HepG2 (cell line): ENCODE measurements at regions not wholly inside any gene's neighbourhood (a gene's known extent, or its start where the extent isn't known, plus 50 kb on each side); places are given as distances from the start of the nearest gene placed in this dataset.

Experiments used
- ATAC-seq: fragments of 200-7000 bp; cut with Tn5 transposase; 3 replicates; pipeline ENCODE4 v1.9.1; 2020; ENCODE audit warnings: mild to moderate bottlenecking, moderate library complexity
- BruUV-seq: library from RNA; stranded (reverse); fragments of 400-500 nt; replicated peaks from 2 replicates; lab custom pipeline; 2021; lab: Mats Ljungman, UMichigan
- CTCF ChIA-PET: fragments of 300-600 bp; formaldehyde crosslinking; extraction: SDS; loops from one replicate; lab custom pipeline; 2021; ENCODE audit warnings: low total read pairs, inconsistent platforms, low intra/inter-chr PET ratio; lab: Yijun Ruan, JAX
- POLR2A ChIA-PET: fragments of 350-600 bp; sonication (Branson Sonifier 250); formaldehyde crosslinking; loops from one replicate; lab custom pipeline; 2020; ENCODE audit warnings: antibody characterized with exemption, inconsistent platforms; lab: Yijun Ruan, JAX
- DNase-seq: peaks from one replicate; pipeline ENCODE4 v3.0.0-alpha.2; 2015; ENCODE audit warnings: low spot score
- FAIRE-seq: peaks from 3 replicates; lab custom pipeline; 2011; peaks lifted over from hg19 to GRCh38; lab: Jason Lieb, UNC
- H2AFZ ChIP-seq: one replicate; pipeline ENCODE4 v1.6.1; 2011; ENCODE audit warnings: low read length, inconsistent platforms
- H3K27ac ChIP-seq: fragments of 300-600 bp; 3 replicates; pipeline ENCODE4 v1.8.0; 2011; ENCODE audit warnings: mixed run types, mild to moderate bottlenecking, mixed read lengths, low read length, inconsistent platforms; ENCODE audit not compliant: insufficient read depth; ENCODE audit errors: extremely low read length
- H3K27me3 ChIP-seq, 2 experiments: fragments of 200-600 bp in 1 of 2; 2 replicates in 1 of 2; 3 replicates in 1 of 2; pipeline versions ENCODE4 v1.6.0 to v1.8.0; 2011; ENCODE audit warnings: low read length in 2 of 2, mild to moderate bottlenecking in 2 of 2, moderate library complexity in 2 of 2, inconsistent platforms in 1 of 2; ENCODE audit not compliant: insufficient read depth in 2 of 2, control insufficient read depth in 1 of 2
- H3K36me3 ChIP-seq, 2 experiments: fragments of 200-600 bp in 1 of 2; replicated peaks in 1 of 2; 2 replicates in 1 of 2; 3 replicates in 1 of 2; pipeline versions ENCODE4 v1.5.1 to v1.8.0; 2011; ENCODE audit warnings: low read length in 2 of 2, inconsistent platforms in 1 of 2; ENCODE audit not compliant: insufficient read depth in 2 of 2, control insufficient read depth in 1 of 2
- H3K4me1 ChIP-seq: 2 replicates; pipeline ENCODE4 v1.5.1; 2012; ENCODE audit warnings: low read length, inconsistent platforms; ENCODE audit not compliant: insufficient read depth
- H3K4me2 ChIP-seq: 2 replicates; pipeline ENCODE4 v1.6.0; 2011; ENCODE audit warnings: low read depth, low read length, inconsistent platforms
- H3K4me3 ChIP-seq, 3 experiments: fragments of 200-600 bp in 1 of 3; sonication (generic), shearing (Covaris generic) in 1 of 3; replicated peaks in 1 of 3; 2 replicates each; pipeline ENCODE4 v1.5.1; 2011 to 2016; ENCODE audit warnings: low read length in 3 of 3, inconsistent platforms in 2 of 3, low read depth in 2 of 3, mild to moderate bottlenecking in 2 of 3, control low read depth in 1 of 3, mixed read lengths in 1 of 3; ENCODE audit not compliant: insufficient read depth in 1 of 3
- H3K79me2 ChIP-seq: one replicate; pipeline ENCODE4 v1.6.1; 2011; ENCODE audit warnings: low read length, inconsistent platforms; ENCODE audit not compliant: insufficient read depth
- H3K9ac ChIP-seq: 2 replicates; pipeline ENCODE4 v1.6.0; 2011; ENCODE audit warnings: mild to moderate bottlenecking, low read depth, low read length, inconsistent platforms; ENCODE audit not compliant: insufficient read depth
- H3K9me3 ChIP-seq: 2 replicates; pipeline ENCODE4 v1.5.1; 2012; ENCODE audit warnings: mild to moderate bottlenecking, low read length
- H4K20me1 ChIP-seq: 2 replicates; pipeline ENCODE4 v1.6.0; 2011; ENCODE audit warnings: inconsistent platforms, mild to moderate bottlenecking, low read length, moderate library complexity; ENCODE audit not compliant: insufficient read depth
- CEBPB ChIP-seq: IDR thresholded peaks from 2 replicates; pipeline ENCODE4 v1.6.1; 2011; ENCODE audit warnings: low read depth, low read length, improper control_type of control experiment, borderline replicate concordance
- MIER2 ChIP-seq: IDR thresholded peaks from 2 replicates; pipeline ENCODE4 v1.6.1; 2016; ENCODE audit warnings: missing biosample characterization, missing genetic modification reagents
- MXD4 ChIP-seq: IDR thresholded peaks from 2 replicates; pipeline ENCODE4 v1.6.1; 2016; ENCODE audit warnings: mild to moderate bottlenecking, missing biosample characterization, missing genetic modification reagents
- NPAS2 ChIP-seq: sonication (generic); formaldehyde crosslinking; IDR thresholded peaks from 2 replicates; pipeline ENCODE4 v1.8.0; 2022; ENCODE audit warnings: mild to moderate bottlenecking, missing genetic modification reagents, borderline replicate concordance
- RFX5 ChIP-seq: IDR thresholded peaks from 2 replicates; pipeline ENCODE4 v1.6.1; 2011; ENCODE audit warnings: low read depth, low read length, improper control_type of control experiment
- ZMYM3 ChIP-seq: sonication (generic); formaldehyde crosslinking; IDR thresholded peaks from 2 replicates; pipeline ENCODE4 v1.5.1; 2020; ENCODE audit warnings: mild to moderate bottlenecking, missing genetic modification reagents
- ZNF670 ChIP-seq: sonication (generic); formaldehyde crosslinking; IDR thresholded peaks from 2 replicates; pipeline ENCODE4 v1.8.0; 2022; ENCODE audit warnings: mild to moderate bottlenecking, missing genetic modification reagents, borderline replicate concordance
- WGBS: methylation state at CpG from one replicate; pipeline ENCODE4 v1.1.6; 2017; ENCODE audit warnings: low lambda C conversion rate; 5-methylcytosine and 5-hydroxymethylcytosine counted together
- in situ Hi-C: cut with HindIII; loops from 2 replicates; pipeline ENCODE4 v1.10.0; 2017; ENCODE audit warnings: low pct_unique_long_range_greater_than_20kb; ENCODE audit not compliant: extremely low pct_ligation_motif_present
- intact Hi-C: fragments of 100-400 bp; cut with micrococcal nuclease; formaldehyde crosslinking; loops from one replicate; pipeline ENCODE4 v1.10.0; 2022; ENCODE audit not compliant: unreplicated experiment
- TF ChIP-seq, protein P1 (sequence below): conservative IDR thresholded peaks from 2 replicates; pipeline ENCODE4 v1.6.1; 2018; ENCODE audit warnings: missing genetic modification reagents
- TF ChIP-seq, protein P2 (sequence below): sonication (generic); formaldehyde crosslinking; IDR thresholded peaks from 2 replicates; pipeline ENCODE4 v1.8.1; 2023; ENCODE audit warnings: mild to moderate bottlenecking, missing genetic modification reagents
- TF ChIP-seq, protein P3 (sequence below): sonication (generic); formaldehyde crosslinking; IDR thresholded peaks from 2 replicates; pipeline ENCODE4 v1.4.0; 2020; ENCODE audit warnings: missing genetic modification reagents
- TF ChIP-seq, protein P4 (sequence below): sonication (generic); formaldehyde crosslinking; IDR thresholded peaks from 2 replicates; pipeline ENCODE4 v1.5.1; 2020; ENCODE audit warnings: mild to moderate bottlenecking, missing genetic modification reagents, borderline replicate concordance
- TF ChIP-seq, protein P5 (sequence below): sonication (generic); formaldehyde crosslinking; IDR thresholded peaks from 2 replicates; pipeline ENCODE4 v1.8.0; 2022; ENCODE audit warnings: missing genetic modification reagents, mild to moderate bottlenecking, borderline replicate concordance

DNA sequence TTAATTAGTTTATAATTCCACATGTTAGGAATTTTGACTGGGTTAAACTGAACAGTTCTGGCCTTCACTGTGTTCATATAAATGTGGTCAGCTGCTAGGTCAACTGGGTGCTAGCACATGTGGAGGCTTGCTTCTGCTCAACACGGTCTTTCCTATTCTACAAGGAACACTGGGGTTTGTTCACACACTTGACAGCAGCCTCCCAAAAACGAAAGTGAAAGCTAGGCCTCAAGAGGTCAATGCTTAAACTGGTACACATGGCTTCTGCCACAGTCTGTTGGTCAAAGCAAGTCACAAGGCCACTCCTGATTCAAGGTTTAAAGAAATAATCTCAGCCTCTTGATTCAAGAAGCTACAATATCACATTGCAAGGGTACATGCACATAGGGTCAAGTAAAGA is 126.5 kb downstream of the QDPR start (continued):
- TF ChIP-seq, protein P1, sequence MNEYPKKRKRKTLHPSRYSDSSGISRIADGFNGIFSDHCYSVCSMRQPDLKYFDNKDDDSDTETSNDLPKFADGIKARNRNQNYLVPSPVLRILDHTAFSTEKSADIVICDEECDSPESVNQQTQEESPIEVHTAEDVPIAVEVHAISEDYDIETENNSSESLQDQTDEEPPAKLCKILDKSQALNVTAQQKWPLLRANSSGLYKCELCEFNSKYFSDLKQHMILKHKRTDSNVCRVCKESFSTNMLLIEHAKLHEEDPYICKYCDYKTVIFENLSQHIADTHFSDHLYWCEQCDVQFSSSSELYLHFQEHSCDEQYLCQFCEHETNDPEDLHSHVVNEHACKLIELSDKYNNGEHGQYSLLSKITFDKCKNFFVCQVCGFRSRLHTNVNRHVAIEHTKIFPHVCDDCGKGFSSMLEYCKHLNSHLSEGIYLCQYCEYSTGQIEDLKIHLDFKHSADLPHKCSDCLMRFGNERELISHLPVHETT: no peak

DNA sequence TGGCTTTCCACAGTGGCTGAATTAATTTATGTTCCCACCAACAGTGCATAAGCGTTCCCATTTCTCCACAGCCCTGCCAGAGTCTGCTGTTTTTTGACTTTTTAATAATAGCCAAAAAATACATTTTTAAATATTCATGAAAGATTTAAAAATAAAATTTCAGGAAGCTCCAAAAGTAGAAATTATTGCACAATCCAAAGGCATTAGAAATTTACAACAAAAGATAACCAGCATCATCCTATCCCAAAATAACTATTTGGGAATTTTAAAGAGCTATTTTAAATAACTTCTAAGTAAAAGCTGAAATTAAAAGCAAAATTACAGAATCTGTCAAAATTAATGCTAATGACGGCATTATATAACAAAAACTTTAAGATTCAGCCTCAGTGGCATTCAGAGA is 131.5 kb downstream of the QDPR start:
- TF ChIP-seq CEBPB (peak; percentile 39; the same call in 1 of the 2 replicates), NPAS2 (CRISPR knock-in tag) (no peak)
- FAIRE-seq (no peak), ATAC-seq (no peak), DNase-seq (no peak)
- intact Hi-C loops (no loop called here), in situ Hi-C loops (no loop called here)
- H3K9ac ChIP-seq: no peak overlapping the region
- H3K27me3 ChIP-seq: peaks cover 0 to 3% of the 10 kb centered on the region in 2 experiments; a peak in 1 of 5 replicates
- no peak overlapping the region for H3K4me2 ChIP-seq
- H3K4me1 ChIP-seq: no peaks in the 10 kb centered on the region
- H3K27ac ChIP-seq: no peak overlapping the region
- no peak overlapping the region for H3K4me3 ChIP-seq
- H4K20me1 ChIP-seq: no peaks in the 10 kb centered on the region
- ChIA-PET POLR2A (no interaction called here), CTCF (no interaction called here)
- no peaks in the 10 kb centered on the region for H3K36me3 ChIP-seq
- whole genome bisulfite sequencing: 3% methylated on average over 2 of the region's 2 CpGs
- no peak overlapping the region for H2AFZ ChIP-seq
- H3K9me3 ChIP-seq: no peaks in the 10 kb centered on the region
- BruUV-seq: no TSS peak
- no peaks in the 10 kb centered on the region for H3K79me2 ChIP-seq

DNA sequence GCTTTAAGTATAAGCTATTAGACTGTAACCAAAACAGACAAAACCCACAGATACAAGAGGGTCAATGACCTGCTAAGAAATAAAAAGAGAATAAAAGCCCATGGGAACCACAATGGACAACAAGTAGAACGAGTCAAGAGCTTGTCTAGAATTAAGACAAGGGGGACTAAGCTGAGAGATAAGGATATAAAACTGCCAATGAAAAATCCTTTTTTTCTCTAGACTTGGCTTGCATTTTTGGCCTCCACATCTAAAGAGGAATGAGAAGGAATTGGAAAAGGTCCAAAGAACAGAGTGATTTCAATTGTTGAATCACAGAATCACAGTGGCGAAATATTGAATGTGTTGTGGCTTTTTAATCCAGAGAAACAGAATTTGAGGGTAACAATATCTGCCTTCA is 135.7 kb downstream of the QDPR start:
- H3K4me2 ChIP-seq: no peak overlapping the region
- BruUV-seq: no TSS peak
- in situ Hi-C loops: no loop called here
- ATAC-seq: no peak
- DNase-seq: no peak
- H3K36me3 ChIP-seq: no peaks in the 10 kb centered on the region
- H3K9ac ChIP-seq: no peak overlapping the region
- no peaks in the 10 kb centered on the region for H3K9me3 ChIP-seq
- no peak overlapping the region for H2AFZ ChIP-seq
- ChIA-PET POLR2A (no interaction called here), CTCF (no interaction called here)
- intact Hi-C loops: no loop called here
- 0% methylated on average over 2 of the region's 2 CpGs for WGBS
- no peaks in the 10 kb centered on the region for H3K4me1 ChIP-seq
- no peak overlapping the region for H3K27ac ChIP-seq
- H3K27me3 ChIP-seq: 0 out of 5 replicates have a peak, but pooled peaks cover 0 to 2% of the 10 kb centered on the region in 2 experiments
- H3K79me2 ChIP-seq: no peaks in the 10 kb centered on the region
- no peak for FAIRE-seq
- no peaks in the 10 kb centered on the region for H4K20me1 ChIP-seq
- no peak overlapping the region for H3K4me3 ChIP-seq
- TF ChIP-seq ZMYM3 (no peak), MIER2 (CRISPR knock-in tag) (no peak), RFX5 (no peak), MXD4 (CRISPR knock-in tag) (no peak), ZNF670 (no peak)
- TF ChIP-seq, protein P2, sequence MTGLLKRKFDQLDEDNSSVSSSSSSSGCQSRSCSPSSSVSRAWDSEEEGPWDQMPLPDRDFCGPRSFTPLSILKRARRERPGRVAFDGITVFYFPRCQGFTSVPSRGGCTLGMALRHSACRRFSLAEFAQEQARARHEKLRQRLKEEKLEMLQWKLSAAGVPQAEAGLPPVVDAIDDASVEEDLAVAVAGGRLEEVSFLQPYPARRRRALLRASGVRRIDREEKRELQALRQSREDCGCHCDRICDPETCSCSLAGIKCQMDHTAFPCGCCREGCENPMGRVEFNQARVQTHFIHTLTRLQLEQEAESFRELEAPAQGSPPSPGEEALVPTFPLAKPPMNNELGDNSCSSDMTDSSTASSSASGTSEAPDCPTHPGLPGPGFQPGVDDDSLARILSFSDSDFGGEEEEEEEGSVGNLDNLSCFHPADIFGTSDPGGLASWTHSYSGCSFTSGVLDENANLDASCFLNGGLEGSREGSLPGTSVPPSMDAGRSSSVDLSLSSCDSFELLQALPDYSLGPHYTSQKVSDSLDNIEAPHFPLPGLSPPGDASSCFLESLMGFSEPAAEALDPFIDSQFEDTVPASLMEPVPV: no peak
- TF ChIP-seq, protein P3, sequence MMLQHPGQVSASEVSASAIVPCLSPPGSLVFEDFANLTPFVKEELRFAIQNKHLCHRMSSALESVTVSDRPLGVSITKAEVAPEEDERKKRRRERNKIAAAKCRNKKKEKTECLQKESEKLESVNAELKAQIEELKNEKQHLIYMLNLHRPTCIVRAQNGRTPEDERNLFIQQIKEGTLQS (CRISPR knock-in tag): no peak
- TF ChIP-seq, protein P4, sequence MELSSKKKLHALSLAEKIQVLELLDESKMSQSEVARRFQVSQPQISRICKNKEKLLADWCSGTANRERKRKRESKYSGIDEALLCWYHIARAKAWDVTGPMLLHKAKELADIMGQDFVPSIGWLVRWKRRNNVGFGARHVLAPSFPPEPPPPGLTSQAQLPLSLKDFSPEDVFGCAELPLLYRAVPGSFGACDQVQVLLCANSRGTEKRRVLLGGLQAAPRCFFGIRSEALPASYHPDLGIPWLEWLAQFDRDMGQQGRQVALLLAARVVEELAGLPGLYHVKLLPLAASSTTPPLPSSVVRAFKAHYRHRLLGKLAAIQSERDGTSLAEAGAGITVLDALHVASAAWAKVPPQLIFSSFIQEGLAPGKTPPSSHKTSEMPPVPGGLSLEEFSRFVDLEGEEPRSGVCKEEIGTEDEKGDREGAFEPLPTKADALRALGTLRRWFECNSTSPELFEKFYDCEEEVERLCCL (CRISPR knock-in tag): no peak
- TF ChIP-seq, protein P5, sequence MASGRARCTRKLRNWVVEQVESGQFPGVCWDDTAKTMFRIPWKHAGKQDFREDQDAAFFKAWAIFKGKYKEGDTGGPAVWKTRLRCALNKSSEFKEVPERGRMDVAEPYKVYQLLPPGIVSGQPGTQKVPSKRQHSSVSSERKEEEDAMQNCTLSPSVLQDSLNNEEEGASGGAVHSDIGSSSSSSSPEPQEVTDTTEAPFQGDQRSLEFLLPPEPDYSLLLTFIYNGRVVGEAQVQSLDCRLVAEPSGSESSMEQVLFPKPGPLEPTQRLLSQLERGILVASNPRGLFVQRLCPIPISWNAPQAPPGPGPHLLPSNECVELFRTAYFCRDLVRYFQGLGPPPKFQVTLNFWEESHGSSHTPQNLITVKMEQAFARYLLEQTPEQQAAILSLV (CRISPR knock-in tag): no peak
